ENCODE measurements at regions not wholly inside any gene's neighbourhood (a gene's known extent, or its start where the extent isn't known, plus 50 kb on each side); places are given as distances from the start of the nearest gene placed in this dataset.
A peak's percentile ranks its signal among the peaks of the same experiment; 100 is the strongest.
"Not testable (repeated sequence)": the region's sequence is repeated elsewhere in the genome, so short reads cannot be mapped to it uniquely, and the experiment has no call there.

GRCh38 chr9:84076384-84076783, 95.8 kb downstream of the RMI1 start:
- no peak overlapping the region for H3K27ac Mint-ChIP-seq (ENCODE audit: unreplicated experiment)

DNA sequence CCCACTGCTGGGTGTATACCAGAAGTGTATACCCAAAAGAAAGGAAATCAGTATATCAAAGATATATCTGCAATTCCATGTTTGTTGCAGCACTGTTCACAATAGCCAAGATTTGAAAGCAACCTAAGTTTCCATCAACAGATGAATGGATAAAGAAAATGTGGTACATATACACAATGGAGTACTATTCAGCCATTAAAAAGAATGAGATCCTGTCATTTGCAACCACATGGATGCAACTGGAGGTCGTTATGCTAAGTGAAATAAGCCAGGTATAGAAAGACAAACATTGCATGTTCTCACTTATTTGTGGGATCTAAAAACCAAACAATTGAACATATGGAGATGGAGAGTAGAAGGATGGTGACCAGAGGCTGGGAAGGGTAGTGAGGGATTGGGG, 97.2 kb downstream of the RMI1 start:
- not testable (repeated sequence) for H3K4me3 Mint-ChIP-seq; H3K9me3 Mint-ChIP-seq; H3K36me3 Mint-ChIP-seq (ENCODE audit: low read depth); DNase-seq (ENCODE audit: low read depth, low spot score); H3K27me3 Mint-ChIP-seq (ENCODE audit: low read depth); H3K27ac Mint-ChIP-seq (ENCODE audit: unreplicated experiment)
- H3K4me1 Mint-ChIP-seq, result peaks cover 31% of the 10 kb centered on the region

More at GRCh38 chr9:84076384-84076783, 95.8 kb downstream of the RMI1 start:
- no peaks in the 10 kb centered on the region for H3K36me3 Mint-ChIP-seq (ENCODE audit: low read depth)
- H3K9me3 Mint-ChIP-seq, result peaks cover 7% of the 10 kb centered on the region
- no peak overlapping the region for H3K4me3 Mint-ChIP-seq
- DNase-seq (ENCODE audit: low read depth, low spot score), result no peak
- no peaks in the 10 kb centered on the region for H3K27me3 Mint-ChIP-seq (ENCODE audit: low read depth)
- H3K4me1 Mint-ChIP-seq, result peaks cover 17% of the 10 kb centered on the region
- TF ChIP-seq, protein P1, sequence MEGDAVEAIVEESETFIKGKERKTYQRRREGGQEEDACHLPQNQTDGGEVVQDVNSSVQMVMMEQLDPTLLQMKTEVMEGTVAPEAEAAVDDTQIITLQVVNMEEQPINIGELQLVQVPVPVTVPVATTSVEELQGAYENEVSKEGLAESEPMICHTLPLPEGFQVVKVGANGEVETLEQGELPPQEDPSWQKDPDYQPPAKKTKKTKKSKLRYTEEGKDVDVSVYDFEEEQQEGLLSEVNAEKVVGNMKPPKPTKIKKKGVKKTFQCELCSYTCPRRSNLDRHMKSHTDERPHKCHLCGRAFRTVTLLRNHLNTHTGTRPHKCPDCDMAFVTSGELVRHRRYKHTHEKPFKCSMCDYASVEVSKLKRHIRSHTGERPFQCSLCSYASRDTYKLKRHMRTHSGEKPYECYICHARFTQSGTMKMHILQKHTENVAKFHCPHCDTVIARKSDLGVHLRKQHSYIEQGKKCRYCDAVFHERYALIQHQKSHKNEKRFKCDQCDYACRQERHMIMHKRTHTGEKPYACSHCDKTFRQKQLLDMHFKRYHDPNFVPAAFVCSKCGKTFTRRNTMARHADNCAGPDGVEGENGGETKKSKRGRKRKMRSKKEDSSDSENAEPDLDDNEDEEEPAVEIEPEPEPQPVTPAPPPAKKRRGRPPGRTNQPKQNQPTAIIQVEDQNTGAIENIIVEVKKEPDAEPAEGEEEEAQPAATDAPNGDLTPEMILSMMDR (conservative IDR thresholded peaks at IDR 0.05), result no peak

GRCh38 chr9:84079994-84080393, 99.4 kb downstream of the RMI1 start:
- TF ChIP-seq, protein P1 (conservative IDR thresholded peaks at IDR 0.05), result no peak
- no peaks in the 10 kb centered on the region for H3K36me3 Mint-ChIP-seq (ENCODE audit: low read depth)
- H3K9me3 Mint-ChIP-seq, result peaks cover 7% of the 10 kb centered on the region
- H3K27me3 Mint-ChIP-seq (ENCODE audit: low read depth), result no peaks in the 10 kb centered on the region
- no peak for DNase-seq (ENCODE audit: low read depth, low spot score)
- H3K4me3 Mint-ChIP-seq, result no peak overlapping the region
- H3K4me1 Mint-ChIP-seq, result peaks cover 39% of the 10 kb centered on the region
- no peak overlapping the region for H3K27ac Mint-ChIP-seq (ENCODE audit: unreplicated experiment)

DNA sequence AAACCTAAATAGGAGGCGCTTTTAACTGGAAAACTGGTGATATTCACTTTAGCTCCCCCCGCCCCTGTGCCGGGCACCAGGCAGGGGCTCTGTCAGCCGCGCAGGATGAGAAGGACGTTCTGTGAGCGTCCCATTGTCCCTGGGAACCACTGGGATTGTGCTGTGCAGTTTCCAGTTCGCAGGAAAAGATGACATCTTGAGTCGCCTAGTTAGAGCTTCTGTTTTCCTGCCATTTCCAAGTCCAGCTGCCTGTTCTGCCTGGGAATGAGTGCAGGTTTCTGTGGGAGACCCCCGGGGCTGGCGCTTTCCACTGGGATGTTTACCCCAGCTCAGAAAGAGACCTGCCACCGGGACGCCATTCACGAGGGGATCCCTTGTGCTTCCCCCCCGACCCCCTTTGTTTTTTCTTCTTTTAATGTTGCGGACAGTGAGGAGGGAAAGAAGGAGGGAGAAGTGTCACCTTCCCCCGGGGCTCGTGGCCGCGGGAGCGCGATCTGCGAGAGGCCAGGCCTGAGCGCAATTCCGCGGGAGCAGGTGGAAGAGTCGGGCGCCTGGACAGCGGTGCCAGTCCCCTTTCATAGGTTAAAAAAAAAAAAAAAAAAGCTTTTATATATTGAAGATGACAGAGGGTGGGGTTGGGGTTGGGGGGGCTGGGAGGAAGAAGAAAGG, 121.5 kb downstream of the RMI1 start:
- peak overlapping the region; percentile 25 for H3K27ac Mint-ChIP-seq (ENCODE audit: unreplicated experiment)
- peak; percentile 6 for DNase-seq (ENCODE audit: low read depth, low spot score)

GRCh38 chr9:84103651-84104377, 123.2 kb downstream of the RMI1 start:
- TF ChIP-seq, protein P1 (conservative IDR thresholded peaks at IDR 0.05), result no peak
- Mint-ChIP-seq H3K36me3 (ENCODE audit: low read depth) (no peaks in the 10 kb centered on the region), H3K9me3 (no peaks in the 10 kb centered on the region), H3K27me3 (ENCODE audit: low read depth) (peaks cover 6% of the 10 kb centered on the region), H3K4me3 (no peak overlapping the region), H3K4me1 (peaks cover 30% of the 10 kb centered on the region), H3K27ac (ENCODE audit: unreplicated experiment) (no peak overlapping the region)
- DNase-seq (ENCODE audit: low read depth, low spot score), result no peak

More for the DNA sequence above, 121.5 kb downstream of the RMI1 start:
- H3K9me3 Mint-ChIP-seq, result no peaks in the 10 kb centered on the region
- H3K4me3 Mint-ChIP-seq, result peak overlapping the region; percentile 83
- H3K27me3 Mint-ChIP-seq (ENCODE audit: low read depth), result peaks cover 6% of the 10 kb centered on the region
- H3K4me1 Mint-ChIP-seq, result peaks cover 34% of the 10 kb centered on the region
- no peaks in the 10 kb centered on the region for H3K36me3 Mint-ChIP-seq (ENCODE audit: low read depth)
- TF ChIP-seq, protein P1 (conservative IDR thresholded peaks at IDR 0.05), result no peak

DNA sequence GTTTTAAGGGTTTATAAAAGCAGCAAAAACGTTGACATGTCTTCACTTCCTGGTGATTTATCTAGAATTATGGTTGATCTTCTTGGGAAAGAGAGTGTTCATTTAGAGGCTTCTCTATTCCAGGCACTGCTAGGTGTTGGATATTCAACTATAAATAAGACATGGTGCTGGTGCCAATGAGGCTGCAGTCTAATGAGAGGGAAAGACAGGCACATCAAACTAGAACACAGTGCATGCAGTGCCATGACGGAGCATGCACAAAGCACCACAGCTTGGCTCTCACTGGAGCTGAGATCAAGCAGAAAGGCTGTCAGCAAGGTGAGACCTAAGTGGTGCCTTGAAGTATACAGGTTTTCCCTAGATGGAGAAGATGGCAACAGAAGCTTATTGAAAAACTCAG, 126.5 kb downstream of the RMI1 start:
- no peak for DNase-seq (ENCODE audit: low read depth, low spot score)
- TF ChIP-seq, protein P1 (conservative IDR thresholded peaks at IDR 0.05), result no peak
- Mint-ChIP-seq H3K27me3 (ENCODE audit: low read depth) (peaks cover 5% of the 10 kb centered on the region), H3K4me3 (no peak overlapping the region), H3K9me3 (no peaks in the 10 kb centered on the region), H3K36me3 (ENCODE audit: low read depth) (no peaks in the 10 kb centered on the region), H3K27ac (ENCODE audit: unreplicated experiment) (no peak overlapping the region), H3K4me1 (peaks cover 20% of the 10 kb centered on the region)
